NB4 (cell line): ENCODE measurements at regions not wholly inside any gene's neighbourhood (a gene's known extent, or its start where the extent isn't known, plus 50 kb on each side); places are given as distances from the start of the nearest gene placed in this dataset.

Experiments
- POLR2A ChIP-seq: IDR thresholded peaks from 2 replicates; pipeline ENCODE4 v1.6.1; 2011; ENCODE audit warnings: mild to moderate bottlenecking; ENCODE audit not compliant: insufficient read length; ENCODE audit errors: extremely low read depth
- TF ChIP-seq, protein P1 (sequence below): IDR thresholded peaks from one replicate; pipeline ENCODE4 v1.5.1; 2012; ENCODE audit warnings: low read depth, low read length
- TF ChIP-seq, protein P2 (sequence below): IDR thresholded peaks from 2 replicates; pipeline ENCODE4 v1.6.1; 2011; ENCODE audit warnings: low read depth, low read length

DNA sequence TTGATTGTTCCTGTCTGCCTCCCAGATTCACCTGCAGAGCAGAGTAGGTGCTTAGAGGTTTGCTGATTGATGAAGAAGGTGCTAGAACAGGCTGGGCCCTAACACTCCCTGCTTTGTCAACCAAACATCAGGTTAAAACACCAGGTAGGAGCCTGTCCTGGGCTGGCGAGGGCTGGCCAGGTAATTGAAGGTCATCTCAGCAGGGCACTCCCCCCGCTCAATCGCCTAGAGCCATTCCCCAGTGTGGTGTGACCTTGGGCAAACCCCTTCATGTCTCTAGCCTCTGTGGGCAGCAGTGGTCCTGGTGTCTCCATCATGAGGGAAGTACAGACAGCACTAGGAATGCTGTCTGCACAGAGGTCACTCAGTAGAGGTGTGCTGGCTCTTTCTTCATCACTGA, 88.3 kb downstream of the KLF15 start:
- TF ChIP-seq, protein P1, sequence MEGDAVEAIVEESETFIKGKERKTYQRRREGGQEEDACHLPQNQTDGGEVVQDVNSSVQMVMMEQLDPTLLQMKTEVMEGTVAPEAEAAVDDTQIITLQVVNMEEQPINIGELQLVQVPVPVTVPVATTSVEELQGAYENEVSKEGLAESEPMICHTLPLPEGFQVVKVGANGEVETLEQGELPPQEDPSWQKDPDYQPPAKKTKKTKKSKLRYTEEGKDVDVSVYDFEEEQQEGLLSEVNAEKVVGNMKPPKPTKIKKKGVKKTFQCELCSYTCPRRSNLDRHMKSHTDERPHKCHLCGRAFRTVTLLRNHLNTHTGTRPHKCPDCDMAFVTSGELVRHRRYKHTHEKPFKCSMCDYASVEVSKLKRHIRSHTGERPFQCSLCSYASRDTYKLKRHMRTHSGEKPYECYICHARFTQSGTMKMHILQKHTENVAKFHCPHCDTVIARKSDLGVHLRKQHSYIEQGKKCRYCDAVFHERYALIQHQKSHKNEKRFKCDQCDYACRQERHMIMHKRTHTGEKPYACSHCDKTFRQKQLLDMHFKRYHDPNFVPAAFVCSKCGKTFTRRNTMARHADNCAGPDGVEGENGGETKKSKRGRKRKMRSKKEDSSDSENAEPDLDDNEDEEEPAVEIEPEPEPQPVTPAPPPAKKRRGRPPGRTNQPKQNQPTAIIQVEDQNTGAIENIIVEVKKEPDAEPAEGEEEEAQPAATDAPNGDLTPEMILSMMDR = no peak
- no peak for TF ChIP-seq POLR2A
- TF ChIP-seq, protein P2, sequence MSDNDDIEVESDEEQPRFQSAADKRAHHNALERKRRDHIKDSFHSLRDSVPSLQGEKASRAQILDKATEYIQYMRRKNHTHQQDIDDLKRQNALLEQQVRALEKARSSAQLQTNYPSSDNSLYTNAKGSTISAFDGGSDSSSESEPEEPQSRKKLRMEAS = no peak
